MCF 10A (cell line): ENCODE measurements at regions not wholly inside any gene's neighbourhood (a gene's known extent, or its start where the extent isn't known, plus 50 kb on each side); places are given as distances from the start of the nearest gene placed in this dataset.
"Not testable (repeated sequence)": the region's sequence is repeated elsewhere in the genome, so short reads cannot be mapped to it uniquely, and the experiment has no call there.

Experiments used
- BruUV-seq: library from RNA; stranded (reverse); fragments of 400-500 nt; replicated peaks from 2 replicates; lab custom pipeline; 2021; lab: Mats Ljungman, UMichigan
- CTCF ChIA-PET: fragments of 300-600 bp; sonication (Branson Sonifier 250); formaldehyde crosslinking; extraction: SDS; loops from one replicate; lab custom pipeline; 2021; ENCODE audit warnings: antibody characterized with exemption, inconsistent platforms; lab: Yijun Ruan, JAX
- POLR2A ChIA-PET: fragments of 300-600, 350-650 bp; sonication (Branson Sonifier 250); formaldehyde crosslinking; extraction: SDS; loops from one replicate; lab custom pipeline; 2020; ENCODE audit warnings: antibody characterized with exemption, inconsistent platforms; lab: Yijun Ruan, JAX
- DNase-seq: peaks from one replicate; pipeline ENCODE4 v3.0.0-alpha.2; 2018; ENCODE audit not compliant: unreplicated experiment
- H3K27ac Mint-ChIP-seq: one replicate; pipeline ENCODE4 v1.8.0; 2022; ENCODE audit warnings: mild to moderate bottlenecking, low read depth, mixed read lengths; ENCODE audit not compliant: unreplicated experiment
- H3K27me3 Mint-ChIP-seq: one replicate; pipeline ENCODE4 v1.8.0; 2022; ENCODE audit warnings: mixed read lengths; ENCODE audit not compliant: insufficient read depth, unreplicated experiment
- H3K36me3 Mint-ChIP-seq: one replicate; pipeline ENCODE4 v1.8.0; 2022; ENCODE audit warnings: mild to moderate bottlenecking, moderate library complexity, mixed read lengths; ENCODE audit not compliant: insufficient read depth, unreplicated experiment
- H3K4me1 Mint-ChIP-seq: one replicate; pipeline ENCODE4 v1.8.0; 2022; ENCODE audit warnings: mixed read lengths; ENCODE audit not compliant: insufficient read depth, unreplicated experiment
- H3K4me3 Mint-ChIP-seq: one replicate; pipeline ENCODE4 v1.8.0; 2022; ENCODE audit warnings: mild to moderate bottlenecking, moderate library complexity, mixed read lengths; ENCODE audit not compliant: unreplicated experiment
- H3K9me3 Mint-ChIP-seq: one replicate; pipeline ENCODE4 v1.8.0; 2022; ENCODE audit warnings: mixed read lengths; ENCODE audit not compliant: unreplicated experiment
- CTCF ChIP-seq: fragments of 200-600 bp; IDR thresholded peaks from one replicate; pipeline ENCODE4 v1.8.0; 2022; ENCODE audit warnings: antibody characterized with exemption, mild to moderate bottlenecking; ENCODE audit not compliant: unreplicated experiment
- intact Hi-C: fragments of 100-400 bp; cut with micrococcal nuclease; formaldehyde crosslinking; loops from 2 replicates; pipeline ENCODE4 v1.14.1; 2022

GRCh38 chr1:189125694-189126093 is 1352.0 kb downstream of the BRINP3 start:
- intact Hi-C loops = no loop called here
- H3K4me3 Mint-ChIP-seq = no peak overlapping the region
- no peaks in the 10 kb centered on the region for H3K36me3 Mint-ChIP-seq
- no peak for DNase-seq
- no peak for TF ChIP-seq CTCF
- CTCF ChIA-PET = interaction anchor here (0.6 to 0.7 kb wide), 2 partner anchors 10 to 432 kb away, joined by 3 read pairs; no protein-coding TSS in a partner anchor
- H3K4me1 Mint-ChIP-seq = peaks cover 6% of the 10 kb centered on the region
- H3K27ac Mint-ChIP-seq = no peak overlapping the region
- POLR2A ChIA-PET = interaction anchor here (0.7 kb wide), 1 partner anchor 1001 kb away, joined by 3 read pairs; no protein-coding TSS in a partner anchor
- H3K9me3 Mint-ChIP-seq = peaks cover 17% of the 10 kb centered on the region
- no peaks in the 10 kb centered on the region for H3K27me3 Mint-ChIP-seq
- BruUV-seq = no TSS peak

GRCh38 chr1:189131576-189131975 is 1346.1 kb downstream of the BRINP3 start:
- peak; percentile 38 for DNase-seq
- Mint-ChIP-seq H3K4me1 (peaks cover 6% of the 10 kb centered on the region), H3K9me3 (no peaks in the 10 kb centered on the region), H3K4me3 (no peak overlapping the region), H3K36me3 (no peaks in the 10 kb centered on the region), H3K27me3 (no peaks in the 10 kb centered on the region), H3K27ac (no peak overlapping the region)
- BruUV-seq = no TSS peak
- no peak for TF ChIP-seq CTCF
- CTCF ChIA-PET = interaction anchor here (1.0 kb wide), 1 partner anchor 55 kb away, joined by 4 read pairs; no protein-coding TSS in a partner anchor
- intact Hi-C loops = no loop called here
- POLR2A ChIA-PET = interaction anchor here (0.8 kb wide), 1 partner anchor 425 kb away, joined by 3 read pairs; no protein-coding TSS in a partner anchor

- not testable (repeated sequence) for H3K27me3 Mint-ChIP-seq, H3K9me3 Mint-ChIP-seq
These were observed 1337.9 kb downstream of the BRINP3 start for GRCh38 chr1:189139748-189140147.

GRCh38 chr1:189141056-189141455 is 1336.6 kb downstream of the BRINP3 start:
- no peak overlapping the region for H3K4me3 Mint-ChIP-seq
- TF ChIP-seq CTCF = no peak
- H3K27ac Mint-ChIP-seq = no peak overlapping the region
- no TSS peak for BruUV-seq
- no peak for DNase-seq
- no peaks in the 10 kb centered on the region for H3K27me3 Mint-ChIP-seq
- H3K9me3 Mint-ChIP-seq = no peaks in the 10 kb centered on the region
- ChIA-PET CTCF (interaction anchor here (1.0 kb wide), 1 partner anchor 199 kb away, joined by 3 read pairs; no protein-coding TSS in a partner anchor), POLR2A (no interaction called here)
- H3K4me1 Mint-ChIP-seq = no peaks in the 10 kb centered on the region
- no peaks in the 10 kb centered on the region for H3K36me3 Mint-ChIP-seq
- intact Hi-C loops = no loop called here

More at GRCh38 chr1:189139748-189140147, 1337.9 kb downstream of the BRINP3 start:
- DNase-seq, intact Hi-C loops, CTCF ChIA-PET, H3K27ac Mint-ChIP-seq, H3K4me3 Mint-ChIP-seq, H3K4me1 Mint-ChIP-seq, BruUV-seq, H3K36me3 Mint-ChIP-seq, POLR2A ChIA-PET: not testable (repeated sequence)
